Upper lobe of left lung (tissue), 6 donors: ENCODE measurements at regions not wholly inside any gene's neighbourhood (a gene's known extent, or its start where the extent isn't known, plus 50 kb on each side); places are given as distances from the start of the nearest gene placed in this dataset.

Experiments
- ATAC-seq, 2 donors: fragments of 200-7000 bp; cut with Tn5 transposase; one replicate each; pipeline ENCODE4 v1.9.1; 2022; ENCODE audit warnings: mild to moderate bottlenecking in 2 of 2, moderate library complexity in 2 of 2; ENCODE audit not compliant: low FRiP score in 2 of 2
- DNase-seq, 2 donors: peaks; one replicate each; pipeline ENCODE4 v3.0.0-alpha.2; 2019 to 2020
- H3K27ac ChIP-seq, 4 donors: fragments of 200-600 bp; sonication (generic); one replicate each; pipeline ENCODE4 v1.5.1; 2016 to 2019
- H3K27me3 ChIP-seq, 4 donors: fragments of 200-600 bp; sonication (generic); one replicate each; pipeline ENCODE4 v1.5.1; 2017 to 2019
- H3K36me3 ChIP-seq, 4 donors: fragments of 200-600 bp; sonication (generic); one replicate each; pipeline ENCODE4 v1.5.1; 2016 to 2019
- H3K4me1 ChIP-seq, 4 donors: fragments of 200-600 bp; sonication (generic); one replicate each; pipeline ENCODE4 v1.5.1; 2018 to 2019
- H3K4me3 ChIP-seq, 4 donors: fragments of 200-600 bp; sonication (generic); one replicate each; pipeline ENCODE4 v1.5.1; 2017 to 2019; ENCODE audit warnings: mild to moderate bottlenecking in 2 of 4, moderate library complexity in 1 of 4
- H3K9me3 ChIP-seq, 4 donors: fragments of 200-600 bp; sonication (generic); one replicate each; pipeline ENCODE4 v1.5.1; 2018 to 2019
- EP300 ChIP-seq, 4 donors: sonication (generic); formaldehyde crosslinking; IDR thresholded peaks; one replicate each; pipeline ENCODE4 v1.5.1; 2017; ENCODE audit warnings: antibody characterized with exemption in 4 of 4, control low read depth in 2 of 4
- POLR2A ChIP-seq, 4 donors: fragments of 450-650 bp; IDR thresholded peaks; one replicate each; pipeline ENCODE4 v1.5.1; 2016 to 2017; ENCODE audit warnings: antibody characterized with exemption in 4 of 4, mild to moderate bottlenecking in 2 of 4
- POLR2AphosphoS5 ChIP-seq, 2 donors: sonication (generic); formaldehyde crosslinking; IDR thresholded peaks; one replicate each; pipeline ENCODE4 v1.5.1; 2017; ENCODE audit warnings: antibody characterized with exemption in 2 of 2
- WGBS, 2 donors: methylation state at CpG; one replicate each; pipeline ENCODE4 v1.1.5; 2017 to 2018; 5-methylcytosine and 5-hydroxymethylcytosine counted together
- TF ChIP-seq, protein P1 (sequence below), 6 experiments: fragments of 450-650 bp in 4 of 6; fragments of 200-600 bp in 2 of 6; sonication (generic) in 2 of 6; IDR thresholded peaks; one replicate each; pipeline ENCODE4 v1.5.1; 2016 to 2019; ENCODE audit warnings: antibody characterized with exemption in 6 of 6
- donor health status: DM: no; HTN: no; CAD: no; lungs with moderate emphysema.
- donor health status: DM: no; HTN: yes; CAD: no; lungs with severe emphysema.

- 87 to 91% methylated on average over 1 of the region's 1 CpG for WGBS, 2 donors
- H3K4me1 ChIP-seq = no peaks in the 10 kb centered on the region
- H3K9me3 ChIP-seq = no peaks in the 10 kb centered on the region
- H3K27ac ChIP-seq = no peak overlapping the region
- H3K4me3 ChIP-seq = no peak overlapping the region
- TF ChIP-seq POLR2A (IDR thresholded peaks at IDR 0.05) = no peak
- TF ChIP-seq, protein P1, sequence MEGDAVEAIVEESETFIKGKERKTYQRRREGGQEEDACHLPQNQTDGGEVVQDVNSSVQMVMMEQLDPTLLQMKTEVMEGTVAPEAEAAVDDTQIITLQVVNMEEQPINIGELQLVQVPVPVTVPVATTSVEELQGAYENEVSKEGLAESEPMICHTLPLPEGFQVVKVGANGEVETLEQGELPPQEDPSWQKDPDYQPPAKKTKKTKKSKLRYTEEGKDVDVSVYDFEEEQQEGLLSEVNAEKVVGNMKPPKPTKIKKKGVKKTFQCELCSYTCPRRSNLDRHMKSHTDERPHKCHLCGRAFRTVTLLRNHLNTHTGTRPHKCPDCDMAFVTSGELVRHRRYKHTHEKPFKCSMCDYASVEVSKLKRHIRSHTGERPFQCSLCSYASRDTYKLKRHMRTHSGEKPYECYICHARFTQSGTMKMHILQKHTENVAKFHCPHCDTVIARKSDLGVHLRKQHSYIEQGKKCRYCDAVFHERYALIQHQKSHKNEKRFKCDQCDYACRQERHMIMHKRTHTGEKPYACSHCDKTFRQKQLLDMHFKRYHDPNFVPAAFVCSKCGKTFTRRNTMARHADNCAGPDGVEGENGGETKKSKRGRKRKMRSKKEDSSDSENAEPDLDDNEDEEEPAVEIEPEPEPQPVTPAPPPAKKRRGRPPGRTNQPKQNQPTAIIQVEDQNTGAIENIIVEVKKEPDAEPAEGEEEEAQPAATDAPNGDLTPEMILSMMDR (IDR thresholded peaks at IDR 0.05) = no peak
- TF ChIP-seq EP300 (IDR thresholded peaks at IDR 0.05) = no peak
- no peak for TF ChIP-seq POLR2AphosphoS5 (IDR thresholded peaks at IDR 0.05)
- H3K36me3 ChIP-seq = no peaks in the 10 kb centered on the region
- no peak for ATAC-seq
- H3K27me3 ChIP-seq = no peaks in the 10 kb centered on the region
- no peak for DNase-seq
Observed at GRCh38 chr1:25150985-25151495, 81.3 kb downstream of the SYF2 start.

GRCh38 chr1:25148673-25149300, 83.5 kb downstream of the SYF2 start:
- no peak overlapping the region for H3K27ac ChIP-seq
- TF ChIP-seq, protein P1 (IDR thresholded peaks at IDR 0.05) = peak in 1 of 6 experiments; percentile 25
- TF ChIP-seq POLR2A (IDR thresholded peaks at IDR 0.05) = no peak
- no peak for ATAC-seq
- no peaks in the 10 kb centered on the region for H3K36me3 ChIP-seq
- no peaks in the 10 kb centered on the region for H3K4me1 ChIP-seq
- H3K27me3 ChIP-seq = no peaks in the 10 kb centered on the region
- H3K4me3 ChIP-seq = no peak overlapping the region
- DNase-seq = no peak
- 44 to 65% methylated on average over 2 of the region's 2 CpGs for WGBS, 2 donors
- H3K9me3 ChIP-seq = no peaks in the 10 kb centered on the region

- no peaks in the 10 kb centered on the region for H3K9me3 ChIP-seq
- H3K36me3 ChIP-seq = no peaks in the 10 kb centered on the region
- TF ChIP-seq EP300 (IDR thresholded peaks at IDR 0.05) (no peak), POLR2A (IDR thresholded peaks at IDR 0.05) (no peak), POLR2AphosphoS5 (IDR thresholded peaks at IDR 0.05) (no peak)
- TF ChIP-seq, protein P1 (IDR thresholded peaks at IDR 0.05) = no peak
- peak in 1 of 2 donors; percentile 76 for ATAC-seq
- no peaks in the 10 kb centered on the region for H3K27me3 ChIP-seq
- peak in 1 of 2 donors; percentile 45 for DNase-seq
- H3K4me1 ChIP-seq = no peaks in the 10 kb centered on the region
- H3K4me3 ChIP-seq = no peak overlapping the region
- 68 to 76% methylated on average over 12 to 15 of the region's 15 CpGs for WGBS, 2 donors
- H3K27ac ChIP-seq = no peak overlapping the region
Observed at GRCh38 chr1:25146451-25146855, 85.8 kb downstream of the SYF2 start.

- no peaks in the 10 kb centered on the region for H3K9me3 ChIP-seq
- H3K4me1 ChIP-seq = no peaks in the 10 kb centered on the region
- WGBS, 2 donors = 71 to 79% methylated on average over 16 to 17 of the region's 17 CpGs
- no peaks in the 10 kb centered on the region for H3K36me3 ChIP-seq
- ATAC-seq = peak in 1 of 2 donors; percentile 19
- H3K27me3 ChIP-seq = no peaks in the 10 kb centered on the region
- TF ChIP-seq, protein P1 (IDR thresholded peaks at IDR 0.05) = no peak
- TF ChIP-seq POLR2A (IDR thresholded peaks at IDR 0.05) (no peak), POLR2AphosphoS5 (IDR thresholded peaks at IDR 0.05) (no peak), EP300 (IDR thresholded peaks at IDR 0.05) (no peak)
- DNase-seq = no peak
- no peak overlapping the region for H3K4me3 ChIP-seq
- H3K27ac ChIP-seq = no peak overlapping the region
Observed at GRCh38 chr1:25145775-25146393, 86.4 kb downstream of the SYF2 start.
